Adrenal gland (tissue), 5 donors: ENCODE measurements at regions not wholly inside any gene's neighbourhood (a gene's known extent, or its start where the extent isn't known, plus 50 kb on each side); places are given as distances from the start of the nearest gene placed in this dataset.

ENCODE experiments used
- CTCF ChIP-seq, 6 experiments: fragments of 450-650 bp in 4 of 6; fragments of 200-600 bp in 2 of 6; sonication (generic) in 1 of 6; IDR thresholded peaks; 1 replicate in 5 of 6; 2 replicates in 1 of 6; pipeline versions ENCODE4 v1.5.1 to v1.8.0; 2016 to 2021; ENCODE audit warnings: antibody characterized with exemption in 6 of 6, mild to moderate bottlenecking in 2 of 6, moderate library complexity in 1 of 6
- POLR2A ChIP-seq, 2 donors: fragments of 450-650 bp; IDR thresholded peaks; one replicate each; pipeline ENCODE4 v1.6.1; 2017; ENCODE audit warnings: antibody characterized with exemption in 2 of 2, mild to moderate bottlenecking in 2 of 2, moderate library complexity in 1 of 2
- donor health status: DM: no; HTN: no; CAD: no.

GRCh38 chr3:6518709-6519345 lies 342.1 kb upstream of the GRM7 start:
- TF ChIP-seq CTCF (IDR thresholded peaks at IDR 0.05), result no peak
- TF ChIP-seq POLR2A (IDR thresholded peaks at IDR 0.05), result no peak
